Kidney tubule cell (primary cell): ENCODE measurements at regions not wholly inside any gene's neighbourhood (a gene's known extent, or its start where the extent isn't known, plus 50 kb on each side); places are given as distances from the start of the nearest gene placed in this dataset.

Experiments
- DNase-seq: peaks from one replicate; pipeline ENCODE4 v3.0.0-alpha.2; 2018; ENCODE audit warnings: low spot score

- DNase-seq = no peak
Observed at GRCh38 chr4:30875658-30876269, 155.6 kb downstream of the PCDH7 start.

GRCh38 chr4:30879855-30880598, 159.9 kb downstream of the PCDH7 start:
- DNase-seq = no peak

DNA sequence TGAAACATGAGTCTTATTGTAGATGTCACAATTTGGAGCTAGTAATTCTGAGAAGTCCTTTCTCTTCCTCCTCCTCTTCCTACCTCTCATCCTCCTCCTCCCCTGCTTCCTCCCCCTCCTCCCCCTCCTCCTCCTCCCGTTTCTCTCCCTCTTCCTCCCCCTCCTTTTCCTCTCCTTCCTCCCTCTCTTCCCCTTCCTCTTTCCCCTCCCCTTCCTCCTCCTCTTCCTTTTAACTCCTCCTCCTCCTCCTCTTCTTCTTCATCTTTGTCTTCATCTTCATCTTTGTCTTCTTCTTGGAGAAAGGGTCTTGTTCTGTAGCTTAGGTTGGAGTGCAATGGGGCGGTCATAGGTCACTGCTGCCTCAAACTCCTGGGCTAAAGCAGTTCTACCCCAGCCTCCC, 161.8 kb downstream of the PCDH7 start:
- no peak for DNase-seq

DNA sequence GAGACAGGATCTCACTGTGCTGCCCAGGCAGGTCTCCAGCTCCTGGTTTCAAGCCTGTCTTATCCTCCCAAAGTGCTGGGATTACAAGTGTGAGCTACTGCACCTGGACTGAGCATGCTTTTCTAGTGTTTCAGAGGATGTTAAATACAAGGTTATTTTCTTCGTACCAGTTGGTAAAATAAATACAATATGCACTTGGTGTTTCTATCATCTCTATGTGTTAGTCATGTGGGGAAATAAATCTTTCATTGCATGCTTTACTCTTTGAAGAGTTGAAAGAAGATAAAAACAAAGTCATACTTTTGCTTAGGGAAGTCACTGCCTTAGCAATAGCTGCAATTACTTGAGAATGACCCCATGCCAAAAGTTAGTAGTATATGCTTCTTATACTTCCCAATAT, 162.3 kb downstream of the PCDH7 start:
- no peak for DNase-seq

GRCh38 chr4:30882995-30883675, 163.0 kb downstream of the PCDH7 start:
- DNase-seq = no peak

GRCh38 chr4:30901461-30902451, 181.6 kb downstream of the PCDH7 start:
- DNase-seq = peak; percentile 45

- DNase-seq = no peak
Observed at GRCh38 chr4:30903502-30904214, 183.5 kb downstream of the PCDH7 start.

- DNase-seq = no peak
Observed at GRCh38 chr4:30904215-30904555, 184.0 kb downstream of the PCDH7 start.

- DNase-seq = peak; percentile 15
Observed at GRCh38 chr4:30904588-30904987, 184.4 kb downstream of the PCDH7 start.

DNA sequence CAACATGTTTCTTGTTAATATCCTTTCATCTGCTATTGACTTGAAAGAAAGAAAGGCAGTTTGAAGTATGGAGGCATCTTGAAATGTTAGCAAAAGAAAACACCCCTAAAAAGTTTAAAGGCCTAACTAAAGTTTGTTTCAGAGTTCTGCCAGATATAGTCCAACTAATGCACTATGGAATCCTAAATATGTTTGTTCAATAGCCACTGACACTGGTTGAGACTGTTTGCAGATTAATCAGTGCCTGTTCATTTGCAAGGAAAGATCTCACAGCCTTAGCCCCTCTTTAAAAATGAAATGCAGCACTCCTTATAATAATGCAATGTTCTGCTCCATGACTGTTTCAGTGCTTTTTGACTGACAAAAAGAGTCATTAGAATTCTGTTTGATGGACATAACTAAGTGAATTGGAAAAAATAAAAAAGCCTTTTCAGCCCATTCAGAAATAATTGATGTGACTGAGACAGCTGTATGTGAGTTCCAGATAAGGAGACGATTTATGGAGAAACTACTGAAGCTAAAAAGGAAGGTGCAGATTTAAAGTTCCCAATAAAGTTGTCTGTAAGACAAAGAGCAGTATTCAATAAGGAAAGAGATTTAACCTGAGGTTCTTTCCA, 192.0 kb downstream of the PCDH7 start:
- no peak for DNase-seq

DNA sequence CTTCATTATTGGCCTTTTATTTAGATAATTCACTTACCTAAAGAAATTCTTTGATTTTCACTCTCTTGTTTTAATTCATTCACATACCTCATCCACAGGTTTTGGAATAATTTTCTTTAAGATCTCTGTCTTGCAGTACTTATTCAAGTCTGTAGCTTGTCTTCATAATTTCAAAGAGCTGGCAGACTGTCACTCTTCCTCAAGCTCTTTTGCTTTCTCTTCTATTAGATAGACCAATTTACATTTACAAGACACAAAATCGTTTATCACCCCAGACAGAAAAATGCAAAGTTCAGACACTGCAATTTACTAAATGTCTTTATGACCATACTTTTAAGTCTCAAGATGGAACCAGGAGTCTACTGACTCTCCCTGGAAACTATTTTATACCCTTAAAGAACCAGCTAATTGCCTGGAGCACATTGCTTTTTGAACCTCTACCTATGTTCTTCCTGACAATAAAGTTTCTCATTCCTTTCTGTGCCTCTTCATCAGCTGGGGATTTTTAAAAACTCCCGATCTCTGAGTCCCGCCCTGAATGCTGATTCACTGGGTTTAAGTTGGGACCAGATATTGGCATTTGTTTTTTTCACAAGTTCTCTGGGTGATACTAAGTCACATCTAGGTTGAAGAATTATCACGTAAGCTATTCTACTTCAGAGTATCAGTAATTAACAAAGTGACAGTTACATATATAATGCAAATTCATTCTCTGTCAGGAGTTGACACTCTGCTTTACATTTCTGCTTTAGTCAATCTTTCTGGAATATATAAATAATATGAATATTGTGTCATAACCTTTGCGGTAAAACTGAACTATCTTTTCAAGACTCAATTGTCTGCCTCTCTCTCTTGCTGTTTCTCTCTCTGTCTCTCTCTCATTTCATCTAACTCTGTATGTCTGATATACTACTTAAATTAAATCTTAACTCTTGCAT, 196.4 kb downstream of the PCDH7 start:
- DNase-seq = no peak

DNA sequence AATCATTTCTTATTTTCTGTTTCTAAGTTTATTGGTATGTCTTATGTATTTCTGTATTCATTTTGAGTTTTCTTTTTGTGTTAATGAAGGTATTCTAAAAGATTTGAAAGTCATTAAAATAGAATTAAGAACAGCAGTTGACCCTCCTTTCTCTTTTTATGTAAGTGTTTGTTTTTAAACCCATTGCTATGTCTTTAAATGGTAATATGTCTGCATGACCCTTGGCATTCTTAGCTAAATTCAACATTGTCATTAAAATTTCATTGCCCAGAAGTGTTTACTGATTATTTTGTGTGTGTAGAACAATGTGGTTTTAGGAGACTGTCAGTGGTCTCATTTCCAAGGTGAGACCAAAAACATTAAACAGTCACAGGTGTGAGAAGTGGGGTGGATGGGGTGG, 197.8 kb downstream of the PCDH7 start:
- no peak for DNase-seq

DNA sequence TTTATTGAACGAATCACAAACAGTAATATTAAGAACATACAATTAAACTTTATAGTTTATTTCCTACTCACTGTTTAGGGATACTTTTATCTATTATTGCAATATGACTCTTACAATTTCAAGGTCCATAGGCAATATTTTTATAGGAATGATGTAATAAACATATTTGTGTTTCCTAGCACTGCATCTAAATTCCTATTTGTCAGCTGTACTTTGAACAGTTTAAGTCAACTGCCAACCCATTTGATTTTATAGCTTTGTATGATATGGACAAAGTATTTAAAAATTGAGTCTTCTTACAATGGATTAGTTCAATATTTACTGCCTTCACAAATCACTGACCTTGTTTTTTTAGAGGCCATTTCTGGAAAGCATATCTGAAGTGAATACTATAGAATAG, 199.3 kb downstream of the PCDH7 start:
- no peak for DNase-seq

GRCh38 chr4:30920043-30920442, 199.9 kb downstream of the PCDH7 start:
- DNase-seq = no peak

DNA sequence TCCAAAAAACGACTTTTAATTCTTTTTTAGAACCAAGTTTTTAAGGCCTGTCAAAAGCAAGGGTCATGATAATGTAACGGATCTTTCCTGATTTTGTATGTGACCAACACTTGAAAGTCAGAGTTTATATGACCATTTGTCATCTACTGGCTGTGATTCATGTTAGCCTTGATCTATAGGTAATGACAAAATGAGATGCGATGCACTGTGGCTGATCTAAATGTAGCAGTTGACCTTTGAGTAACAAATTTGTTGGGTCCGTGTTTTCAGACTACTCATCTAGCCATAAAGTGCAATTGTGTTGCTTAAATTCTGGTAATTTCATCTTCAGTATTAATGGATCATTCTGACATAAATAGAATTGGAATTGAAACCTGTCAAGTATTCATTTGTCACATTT, 202.5 kb downstream of the PCDH7 start:
- no peak for DNase-seq

GRCh38 chr4:30924495-30924894, 204.3 kb downstream of the PCDH7 start:
- no peak for DNase-seq

- no peak for DNase-seq
Observed at GRCh38 chr4:30929649-30930048, 209.5 kb downstream of the PCDH7 start.

DNA sequence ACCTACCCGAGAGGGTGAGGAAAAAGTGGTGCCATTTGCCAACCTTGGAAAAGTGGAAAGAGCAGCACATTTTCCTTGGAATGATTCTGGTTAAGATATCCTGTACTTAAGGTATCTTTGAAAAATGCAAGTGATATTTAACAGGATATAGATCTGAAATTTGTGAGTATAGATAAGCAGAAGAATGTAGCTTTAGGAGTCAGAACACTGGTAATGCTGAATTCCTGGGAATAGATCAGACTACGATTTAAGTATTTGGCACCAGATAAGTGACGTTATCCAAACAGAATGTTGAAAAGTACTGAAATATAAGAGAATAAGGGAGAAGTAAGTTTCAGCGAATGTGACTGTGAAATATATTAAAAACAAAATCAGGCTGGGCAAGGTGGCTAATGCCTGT, 210.1 kb downstream of the PCDH7 start:
- DNase-seq = no peak

- no peak for DNase-seq
Observed at GRCh38 chr4:30932581-30932980, 212.4 kb downstream of the PCDH7 start.

DNA sequence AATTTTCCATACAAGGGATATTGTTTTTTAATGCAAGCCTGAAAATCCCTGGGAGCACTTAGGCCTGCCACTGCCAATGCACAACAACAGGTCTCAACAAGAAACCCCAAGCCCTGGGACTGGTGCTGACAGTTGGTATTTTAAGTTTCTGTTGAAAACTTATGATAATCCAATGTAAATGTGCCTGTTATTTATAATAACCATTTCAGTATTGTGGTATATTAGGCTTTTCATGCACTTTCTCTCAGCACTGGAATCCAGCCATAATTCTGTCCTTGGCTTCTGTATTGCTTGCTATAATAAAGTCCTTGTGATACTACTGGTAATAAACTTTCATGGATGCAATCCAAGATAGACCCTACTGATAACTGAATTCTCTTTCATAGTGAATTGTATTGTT, 218.9 kb downstream of the PCDH7 start:
- no peak for DNase-seq
